Embryonic facial prominence (tissue), 1 donor: ENCODE measurements at regions not wholly inside any gene's neighbourhood (a gene's known extent, or its start where the extent isn't known, plus 50 kb on each side); places are given as distances from the start of the nearest gene placed in this dataset.

Experiments
- DNase-seq: peaks from one replicate; pipeline ENCODE4 v3.0.0-alpha.2; 2016; ENCODE audit errors: extremely low spot score

GRCh38 chr1:87560601-87561360 is 232.1 kb downstream of the LMO4 start:
- no peak for DNase-seq

GRCh38 chr1:87563211-87563610 is 234.5 kb downstream of the LMO4 start:
- no peak for DNase-seq

GRCh38 chr1:87565861-87566260 is 237.2 kb downstream of the LMO4 start:
- no peak for DNase-seq

DNA sequence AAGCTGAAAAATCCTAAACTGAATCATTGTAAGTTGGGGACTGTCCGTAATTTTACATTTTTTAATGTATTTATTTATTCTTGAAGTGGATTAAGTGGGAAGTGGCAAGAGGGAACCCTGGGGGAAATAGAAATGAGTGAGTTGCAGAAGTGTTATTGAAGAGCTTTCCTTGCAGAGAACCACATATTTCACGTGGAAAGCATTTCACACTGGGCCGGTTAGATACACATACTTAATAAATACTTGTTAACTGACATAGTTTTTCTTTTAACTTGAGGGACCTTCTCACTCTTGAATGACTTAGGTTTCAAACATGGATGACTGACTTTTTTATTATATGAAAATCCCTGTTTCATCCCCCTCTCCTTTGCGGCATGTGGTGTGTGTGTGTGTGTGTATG is 239.3 kb downstream of the LMO4 start:
- no peak for DNase-seq

DNA sequence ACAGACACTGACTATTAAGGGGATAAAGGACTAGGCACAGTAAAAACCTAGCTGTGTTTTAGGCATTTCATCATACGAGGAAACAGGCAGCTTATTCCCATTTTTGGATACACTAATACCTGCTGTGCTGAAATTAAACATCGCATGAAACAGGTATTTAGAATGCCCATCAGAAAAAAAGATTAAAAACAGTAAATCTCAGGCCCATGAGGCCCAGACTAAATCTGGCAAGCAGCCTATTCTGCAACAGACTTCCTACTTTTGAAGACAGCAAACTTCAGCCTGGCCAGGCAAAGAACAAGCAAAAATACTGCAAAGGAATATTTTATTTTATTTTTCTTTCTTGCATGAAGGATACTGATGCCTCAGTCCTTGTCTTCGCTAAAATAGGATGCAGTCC is 240.2 kb downstream of the LMO4 start:
- no peak for DNase-seq

DNA sequence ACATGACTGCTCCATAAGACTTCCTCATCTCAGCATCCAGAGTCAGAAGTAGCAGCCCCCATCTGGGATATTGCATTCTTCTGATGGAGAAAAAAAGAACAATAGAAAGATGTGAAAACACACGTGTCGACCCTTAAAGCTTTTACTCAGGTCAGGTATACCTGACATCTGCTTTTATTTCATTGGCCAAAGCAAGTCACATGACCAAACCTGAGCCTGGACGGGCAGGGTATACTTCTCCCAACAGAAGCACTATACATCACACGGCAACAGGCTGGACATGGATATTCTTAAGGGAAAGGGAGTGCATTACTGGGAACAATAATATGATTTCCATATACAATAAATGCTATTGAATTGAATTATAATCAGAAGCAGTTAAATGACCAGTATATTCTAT is 243.3 kb downstream of the LMO4 start:
- no peak for DNase-seq

- DNase-seq, result no peak
These were observed 244.2 kb downstream of the LMO4 start for GRCh38 chr1:87572891-87573290.

GRCh38 chr1:87575528-87575927 is 246.8 kb downstream of the LMO4 start:
- DNase-seq, result no peak

DNA sequence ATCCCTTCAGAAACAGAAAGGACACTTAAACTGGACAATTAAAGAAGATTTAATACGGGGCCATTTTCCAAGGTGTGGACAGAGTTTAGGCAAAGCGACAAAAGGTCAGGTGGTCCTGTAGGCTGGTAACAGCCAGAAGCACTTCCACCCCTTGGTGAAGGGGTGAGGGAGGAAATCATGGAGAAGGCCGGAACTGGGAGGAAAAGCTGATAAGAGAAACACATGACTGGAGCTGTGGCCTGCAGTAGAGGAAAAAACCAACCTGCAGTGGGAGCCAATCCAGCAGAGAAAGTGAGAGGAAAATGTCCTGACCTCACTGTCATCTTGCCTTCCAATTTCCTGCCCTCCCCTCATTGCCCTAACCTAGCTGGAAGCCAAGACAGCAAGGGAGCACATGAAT is 249.8 kb downstream of the LMO4 start:
- DNase-seq, result no peak

DNA sequence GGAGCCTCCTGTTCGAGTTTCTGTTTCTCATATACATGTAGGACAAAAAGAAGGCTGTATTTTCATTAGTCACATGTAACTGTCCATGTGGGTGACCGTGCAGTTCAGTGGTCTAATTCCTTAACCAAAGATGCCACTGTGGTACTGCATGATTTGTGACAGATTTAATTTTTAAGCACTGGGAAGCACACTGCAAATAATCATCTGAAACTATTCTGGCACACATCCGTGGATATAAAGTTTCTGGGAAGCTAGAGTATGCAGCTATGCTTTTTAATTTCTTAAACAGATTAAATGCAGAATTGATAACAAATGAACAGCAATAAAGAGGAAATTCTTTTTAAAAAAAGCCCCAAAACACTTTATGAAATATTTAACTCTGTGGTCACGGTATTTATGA is 254.8 kb downstream of the LMO4 start:
- DNase-seq, result no peak

- DNase-seq, result no peak
These were observed 255.9 kb downstream of the LMO4 start for GRCh38 chr1:87584586-87584985.

- no peak for DNase-seq
These were observed 257.8 kb downstream of the LMO4 start for GRCh38 chr1:87586501-87586900.

DNA sequence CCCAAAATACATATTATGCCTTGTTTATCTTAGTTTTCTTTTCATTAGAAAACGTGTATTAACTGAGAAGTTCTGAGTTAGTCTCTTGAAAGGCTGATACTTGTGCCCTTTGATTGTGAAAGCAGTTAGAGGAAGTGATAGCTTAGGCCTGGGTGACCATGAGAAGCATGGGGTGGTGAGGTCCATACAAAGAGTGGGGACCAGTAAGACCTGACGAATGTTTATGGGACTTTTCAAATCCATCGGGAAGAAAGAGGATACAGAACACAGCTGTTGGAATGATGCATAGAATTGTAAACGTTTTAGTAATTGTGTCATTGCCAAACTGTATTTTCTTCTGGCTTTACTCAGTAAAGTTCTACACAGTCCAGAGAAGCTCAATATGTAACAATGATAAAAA is 259.8 kb downstream of the LMO4 start:
- DNase-seq, result no peak

GRCh38 chr1:87591492-87591891 is 262.8 kb downstream of the LMO4 start:
- no peak for DNase-seq

DNA sequence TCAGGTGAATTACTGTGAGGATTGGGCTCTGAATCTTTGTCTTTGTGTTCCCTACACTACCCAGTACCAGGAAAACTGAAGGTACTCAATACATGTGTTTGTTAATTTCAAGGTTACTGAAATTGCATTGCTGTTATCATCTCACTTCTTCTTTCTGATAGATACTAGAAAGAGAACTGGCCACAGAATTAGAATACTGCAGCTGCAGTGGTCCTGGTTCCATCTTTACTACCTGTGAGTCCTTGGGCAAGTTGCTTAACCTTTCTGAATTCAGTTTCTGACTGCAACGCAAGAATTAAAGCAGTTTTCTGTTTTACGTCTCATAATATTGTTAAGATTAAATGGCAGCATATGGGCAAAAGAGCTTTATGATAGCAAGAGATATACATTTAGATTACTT is 263.5 kb downstream of the LMO4 start:
- DNase-seq, result no peak

DNA sequence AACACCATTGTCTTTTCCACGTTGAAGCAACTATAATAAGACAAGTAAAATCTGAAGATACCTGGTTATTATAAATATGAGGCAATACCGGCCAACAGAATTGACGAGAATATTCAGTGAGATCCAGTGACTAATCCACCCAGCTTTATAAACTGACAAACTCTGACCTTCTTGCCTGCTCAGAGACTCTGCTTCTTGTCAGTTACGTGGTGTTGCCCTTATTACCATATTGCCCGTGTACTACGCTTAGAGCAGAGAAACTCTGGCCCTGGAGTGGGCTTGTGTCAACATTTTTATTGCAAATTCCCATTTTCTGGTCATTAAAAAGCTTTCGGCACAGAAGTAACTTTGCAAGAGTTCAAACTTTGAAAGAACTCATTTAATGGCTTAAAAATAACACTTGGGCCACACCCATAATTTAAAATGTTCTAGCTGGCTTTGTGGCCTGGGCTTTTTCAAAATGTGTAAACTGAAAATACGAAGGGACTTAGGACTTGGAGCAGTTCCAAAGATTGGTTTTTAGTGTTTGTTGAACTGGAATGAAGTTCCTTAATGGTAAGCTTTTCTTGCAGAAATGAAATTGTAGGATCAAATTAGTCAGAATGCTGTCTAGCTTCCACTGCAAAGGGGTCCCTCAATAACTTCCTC is 266.2 kb downstream of the LMO4 start:
- no peak for DNase-seq

DNA sequence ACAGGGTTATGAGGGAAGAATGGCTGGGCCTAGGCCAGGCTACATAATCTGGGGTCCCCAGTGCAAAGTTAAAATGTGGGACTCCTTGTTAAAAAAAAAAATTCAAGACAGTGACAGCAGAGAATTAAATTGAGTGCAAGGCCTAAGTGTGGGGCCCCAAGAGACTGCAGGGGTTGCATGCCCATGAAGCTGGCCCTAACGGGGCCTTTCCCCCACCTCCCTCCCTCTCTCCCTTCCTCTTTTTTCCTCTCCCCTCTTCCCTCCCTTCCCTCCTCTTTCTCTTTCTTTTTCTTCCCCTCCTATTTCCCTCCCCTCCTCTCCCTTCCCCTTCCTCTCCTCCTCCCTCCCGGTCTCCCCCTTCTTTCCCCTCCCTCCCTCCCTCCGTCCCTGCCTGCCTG is 266.7 kb downstream of the LMO4 start:
- DNase-seq, result no peak

- no peak for DNase-seq
These were observed 269.7 kb downstream of the LMO4 start for GRCh38 chr1:87598429-87598828.

DNA sequence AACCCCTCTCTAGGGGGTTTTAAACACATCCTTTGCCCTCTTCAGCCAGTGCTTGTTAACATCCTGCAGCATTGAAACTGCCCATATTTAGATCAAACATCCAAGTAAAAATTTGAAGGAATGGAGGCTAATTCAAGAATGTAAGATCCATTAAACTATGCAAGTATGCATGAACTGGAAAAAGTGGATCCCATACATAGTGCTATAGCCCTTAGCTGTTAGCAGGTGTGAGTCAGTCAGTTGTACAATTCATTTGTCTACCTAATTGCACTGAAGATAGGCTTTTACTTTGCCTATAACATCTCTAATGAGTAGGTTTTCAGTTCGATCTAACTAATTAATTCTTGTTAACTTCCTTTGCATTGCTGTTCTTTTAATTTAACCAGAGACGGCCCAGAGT is 270.9 kb downstream of the LMO4 start:
- no peak for DNase-seq

- DNase-seq, result no peak
These were observed 271.6 kb downstream of the LMO4 start for GRCh38 chr1:87600055-87600850.

DNA sequence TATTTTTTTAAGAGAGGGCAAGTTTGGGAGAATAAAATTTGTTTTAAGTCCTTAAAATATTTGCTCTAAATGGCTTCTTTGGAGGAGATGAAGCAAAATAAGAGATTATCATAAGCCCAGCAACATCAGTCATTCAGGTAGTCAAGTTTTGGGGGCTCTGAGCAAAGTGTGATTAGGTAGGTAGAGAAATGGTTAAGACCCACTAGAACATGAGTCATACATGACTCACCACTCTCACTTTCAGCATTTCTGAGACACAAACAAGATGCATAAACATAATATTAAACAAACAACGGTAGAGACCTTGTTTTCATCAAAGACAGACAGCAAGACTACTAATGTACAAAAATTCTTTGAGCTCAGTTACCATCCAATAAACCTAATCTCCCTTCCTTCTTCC is 272.2 kb downstream of the LMO4 start:
- no peak for DNase-seq

DNA sequence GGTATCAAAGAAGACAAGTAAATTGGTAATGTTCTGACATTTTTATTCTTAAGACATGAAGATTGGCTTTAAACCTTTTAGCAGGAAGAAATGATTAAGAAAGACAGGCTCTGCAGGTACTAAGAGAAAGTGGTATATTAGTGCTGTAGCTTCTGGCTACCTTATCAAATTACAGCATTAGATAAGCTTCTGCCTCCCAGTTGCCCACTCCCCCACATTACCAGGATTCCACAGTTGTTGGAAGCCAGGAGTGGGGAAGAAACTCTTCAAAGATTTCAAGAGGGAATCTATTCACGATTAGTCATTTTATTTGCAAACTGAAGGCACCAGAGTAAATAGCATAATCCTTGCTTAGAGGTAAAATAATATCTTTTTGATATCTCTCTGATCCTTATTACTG is 274.9 kb downstream of the LMO4 start:
- no peak for DNase-seq

- DNase-seq, result no peak
These were observed 284.3 kb downstream of the LMO4 start for GRCh38 chr1:87612956-87613355.
